ENCODE measurements at regions not wholly inside any gene's neighbourhood (a gene's known extent, or its start where the extent isn't known, plus 50 kb on each side); places are given as distances from the start of the nearest gene placed in this dataset.

DNA sequence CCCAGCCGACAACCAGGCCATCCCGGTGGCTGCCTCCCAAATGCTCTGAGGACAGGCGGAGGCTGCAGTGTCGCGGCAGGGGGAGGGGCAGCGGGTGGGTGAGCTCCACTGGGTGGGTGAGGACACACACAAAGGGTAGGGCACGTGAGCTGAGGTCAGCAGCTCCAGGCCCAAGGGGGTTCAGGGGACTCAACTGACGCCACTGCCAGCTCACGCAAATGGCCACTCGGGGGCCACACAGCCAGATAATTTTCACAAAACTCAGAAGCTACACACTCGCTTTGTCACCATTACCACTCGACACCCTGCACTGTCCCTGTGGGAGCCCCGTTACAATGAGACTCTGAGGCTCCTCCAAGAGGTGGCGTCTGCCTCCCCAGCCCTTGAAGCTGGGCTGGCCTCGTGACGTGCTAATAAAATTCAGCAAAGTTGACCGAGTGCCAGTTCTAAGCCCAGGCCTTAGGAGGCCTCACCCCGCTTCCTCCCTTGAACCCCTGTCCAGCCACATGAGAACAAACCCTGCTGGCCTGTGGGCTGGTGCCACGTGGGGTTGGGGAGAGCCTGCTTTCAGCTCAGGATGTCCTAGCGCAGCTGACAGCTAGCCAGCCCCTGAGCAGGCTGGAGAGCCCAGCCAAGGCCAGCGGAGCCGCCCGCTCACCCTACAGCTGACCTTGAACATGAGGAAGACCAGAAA lies 56.9 kb downstream of the RMI2 start:
- TF ChIP-seq, protein P1, sequence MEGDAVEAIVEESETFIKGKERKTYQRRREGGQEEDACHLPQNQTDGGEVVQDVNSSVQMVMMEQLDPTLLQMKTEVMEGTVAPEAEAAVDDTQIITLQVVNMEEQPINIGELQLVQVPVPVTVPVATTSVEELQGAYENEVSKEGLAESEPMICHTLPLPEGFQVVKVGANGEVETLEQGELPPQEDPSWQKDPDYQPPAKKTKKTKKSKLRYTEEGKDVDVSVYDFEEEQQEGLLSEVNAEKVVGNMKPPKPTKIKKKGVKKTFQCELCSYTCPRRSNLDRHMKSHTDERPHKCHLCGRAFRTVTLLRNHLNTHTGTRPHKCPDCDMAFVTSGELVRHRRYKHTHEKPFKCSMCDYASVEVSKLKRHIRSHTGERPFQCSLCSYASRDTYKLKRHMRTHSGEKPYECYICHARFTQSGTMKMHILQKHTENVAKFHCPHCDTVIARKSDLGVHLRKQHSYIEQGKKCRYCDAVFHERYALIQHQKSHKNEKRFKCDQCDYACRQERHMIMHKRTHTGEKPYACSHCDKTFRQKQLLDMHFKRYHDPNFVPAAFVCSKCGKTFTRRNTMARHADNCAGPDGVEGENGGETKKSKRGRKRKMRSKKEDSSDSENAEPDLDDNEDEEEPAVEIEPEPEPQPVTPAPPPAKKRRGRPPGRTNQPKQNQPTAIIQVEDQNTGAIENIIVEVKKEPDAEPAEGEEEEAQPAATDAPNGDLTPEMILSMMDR (IDR thresholded peaks at IDR 0.05; ENCODE audit: low read length): no peak
- TF ChIP-seq EZH2phosphoT487 (IDR thresholded peaks at IDR 0.05; ENCODE audit: low read length): no peak

All from MM.1S (cell line).